ENCODE measurements at regions not wholly inside any gene's neighbourhood (a gene's known extent, or its start where the extent isn't known, plus 50 kb on each side); places are given as distances from the start of the nearest gene placed in this dataset.

DNA sequence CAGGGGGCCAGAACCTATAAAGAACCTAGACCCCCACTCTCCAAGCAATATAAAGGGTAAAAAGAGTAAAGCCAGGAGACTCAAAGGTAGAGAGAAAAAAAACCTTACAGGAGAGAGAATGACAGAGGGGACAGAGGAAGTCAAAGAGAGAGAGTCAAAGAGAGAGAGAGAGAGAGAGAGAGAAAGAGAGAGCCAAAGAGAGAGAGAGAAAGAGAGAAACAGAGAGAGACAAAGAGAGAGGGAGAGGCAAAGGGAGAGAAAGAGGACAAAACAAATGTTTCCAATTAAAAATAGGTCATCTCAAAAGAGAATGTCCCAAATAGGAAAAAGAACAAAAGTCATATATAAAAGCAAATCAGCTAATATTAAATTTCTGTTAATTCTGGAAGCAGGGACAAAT lies 251.5 kb downstream of the DPY19L2 start:
- ATAC-seq (ENCODE audit: low read depth), result no peak
- dilution Hi-C loops (cut with HindIII; ENCODE audit: low sequenced_read_pairs, unreplicated experiment) (no loop called here), intact Hi-C loops (cut with micrococcal nuclease) (no loop called here), in situ Hi-C loops (cut with MboI; ENCODE audit: low sequenced_read_pairs) (loop anchor here (5.0 to 25.0 kb wide), 2 partner anchors 386 to 921 kb away; no protein-coding TSS in a partner anchor)
- H2AK9ac ChIP-seq (replicated peaks; ENCODE audit: low read depth, low read length, poor library complexity), result no peak overlapping the region
- no peak overlapping the region for H3K56ac ChIP-seq (ENCODE audit: extremely low read depth, insufficient read depth, low read length)
- no peaks in the 10 kb centered on the region for H3K4me1 ChIP-seq (ENCODE audit: control insufficient read depth, insufficient read depth, low read length)
- no peak for TF ChIP-seq MAFK (IDR thresholded peaks at IDR 0.05; ENCODE audit: low read depth, low read length)
- TF ChIP-seq RCOR1 (IDR thresholded peaks at IDR 0.05; ENCODE audit: insufficient replicate concordance, low read length), result no peak
- TF ChIP-seq CHD1 (IDR thresholded peaks at IDR 0.05; ENCODE audit: low read depth, low read length), result no peak
- TF ChIP-seq NFE2L2 (IDR thresholded peaks at IDR 0.05; ENCODE audit: low read depth, low read length), result no peak
- no peaks in the 10 kb centered on the region for H3K36me3 ChIP-seq (ENCODE audit: control insufficient read depth, insufficient read depth, low read length)
- no peak overlapping the region for H2BK20ac ChIP-seq (ENCODE audit: low read depth, low read length)
- no peak overlapping the region for H3K9ac ChIP-seq (ENCODE audit: low read depth, low read length)
- no peaks in the 10 kb centered on the region for H3K9me1 ChIP-seq (ENCODE audit: insufficient read depth, low read length)
- no peak overlapping the region for H3K4me2 ChIP-seq (ENCODE audit: low read depth, low read length)
- no peak overlapping the region for H3K4me3 ChIP-seq (ENCODE audit: insufficient read depth, low read depth, low read length)
- H4K5ac ChIP-seq (ENCODE audit: low read depth, low read length), result no peak overlapping the region
- H3K14ac ChIP-seq (replicated peaks; ENCODE audit: low read depth, low read length), result no peak overlapping the region
- H4K91ac ChIP-seq (ENCODE audit: insufficient read depth, low read depth, low read length), result no peak overlapping the region
- no peaks in the 10 kb centered on the region for H3K9me3 ChIP-seq (ENCODE audit: control insufficient read depth, insufficient read depth, low read length)
- no peak overlapping the region for H3K4ac ChIP-seq (ENCODE audit: low read depth, low read length)
- H3K27ac ChIP-seq (ENCODE audit: insufficient read depth, low read length), result no peak overlapping the region
- H4K20me1 ChIP-seq (ENCODE audit: insufficient read depth, low read length), result no peaks in the 10 kb centered on the region
- no peak overlapping the region for H2BK15ac ChIP-seq (ENCODE audit: low read depth, low read length)
- H3K18ac ChIP-seq (ENCODE audit: low read depth, low read length), result no peak overlapping the region
- H2AFZ ChIP-seq (replicated peaks; ENCODE audit: low read length, poor library complexity), result no peak overlapping the region
- no peak overlapping the region for H2BK120ac ChIP-seq (ENCODE audit: low read depth, low read length)
- DNase-seq, result no peak
- no peak overlapping the region for H3K23ac ChIP-seq (ENCODE audit: low read depth, low read length)
- no TSS peak for BruUV-seq (replicated peaks)
- H3K79me1 ChIP-seq (ENCODE audit: low read depth in 1 of 2, low read length in 2 of 2), result no peaks in the 10 kb centered on the region
- no peak overlapping the region for H2AK5ac ChIP-seq (ENCODE audit: low read depth, low read length)
- POLR2A ChIA-PET (ENCODE audit: unreplicated experiment), result no interaction called here
- no peak overlapping the region for H2BK5ac ChIP-seq (ENCODE audit: low read depth, low read length, poor library complexity, severe bottlenecking)
- no peak overlapping the region for H4K8ac ChIP-seq (ENCODE audit: low read depth in 2 of 2, low read length in 2 of 2)
- CTCF ChIA-PET, result no interaction called here
- no peaks in the 10 kb centered on the region for H3K27me3 ChIP-seq (ENCODE audit: control insufficient read depth, insufficient read depth, low read length)
